ENCODE measurements at regions not wholly inside any gene's neighbourhood (a gene's known extent, or its start where the extent isn't known, plus 50 kb on each side); places are given as distances from the start of the nearest gene placed in this dataset.

DNA sequence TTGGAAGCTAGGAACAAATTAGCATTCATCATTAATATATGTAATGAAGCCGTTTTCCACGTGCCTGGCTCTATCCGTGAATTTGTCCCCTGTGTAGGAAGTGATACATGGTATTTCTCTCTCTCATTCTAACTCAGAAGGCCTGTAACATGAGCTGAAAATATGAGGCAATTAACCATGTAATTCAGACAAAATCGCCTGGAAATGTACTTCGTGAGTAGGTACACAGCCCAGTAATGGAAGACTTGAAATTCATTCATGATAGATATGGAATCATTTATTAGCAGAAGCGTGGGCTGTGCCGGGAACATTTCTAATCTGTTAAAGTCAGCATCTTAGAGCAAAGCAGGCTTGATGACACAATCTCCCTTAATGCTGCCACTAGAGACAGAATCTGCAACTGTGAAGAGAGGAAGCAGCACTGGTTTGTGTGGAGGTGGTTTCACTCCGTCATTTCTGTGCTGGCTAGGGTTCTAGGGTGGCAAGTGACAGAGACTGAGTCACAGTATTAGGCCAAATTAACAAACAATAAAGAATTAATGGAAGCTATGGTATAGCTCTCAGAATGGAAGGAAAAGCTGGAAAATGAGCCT, 225.0 kb upstream of the PROK2 start:
- TF ChIP-seq POLR2AphosphoS5 (IDR thresholded peaks at IDR 0.05; ENCODE audit: low read depth, low read length) (no peak), POLR2A (IDR thresholded peaks at IDR 0.05; ENCODE audit: low read depth, low read length) (no peak), TAF1 (IDR thresholded peaks at IDR 0.05; ENCODE audit: low read depth, low read length) (no peak), SPI1 (IDR thresholded peaks at IDR 0.05; ENCODE audit: low read depth, low read length) (peak; percentile 60), PAX5 (IDR thresholded peaks at IDR 0.05; ENCODE audit: insufficient read depth, low read length, severe bottlenecking) (no peak)

Data from GM12891 (cell line).